NCI-H2029 treated with DMSO at 0.1 percent for 48 hours (cell line): ENCODE measurements at regions not wholly inside any gene's neighbourhood (a gene's known extent, or its start where the extent isn't known, plus 50 kb on each side); places are given as distances from the start of the nearest gene placed in this dataset.
"Not testable (repeated sequence)": the region's sequence is repeated elsewhere in the genome, so short reads cannot be mapped to it uniquely, and the experiment has no call there.

Experiments
- DNase-seq: peaks from one replicate; lab custom pipeline; 2025; lab: John Stamatoyannopoulos, UW

GRCh38 chr6:119720160-119720559, 370.6 kb upstream of the MAN1A1 start:
- no peak for DNase-seq

DNA sequence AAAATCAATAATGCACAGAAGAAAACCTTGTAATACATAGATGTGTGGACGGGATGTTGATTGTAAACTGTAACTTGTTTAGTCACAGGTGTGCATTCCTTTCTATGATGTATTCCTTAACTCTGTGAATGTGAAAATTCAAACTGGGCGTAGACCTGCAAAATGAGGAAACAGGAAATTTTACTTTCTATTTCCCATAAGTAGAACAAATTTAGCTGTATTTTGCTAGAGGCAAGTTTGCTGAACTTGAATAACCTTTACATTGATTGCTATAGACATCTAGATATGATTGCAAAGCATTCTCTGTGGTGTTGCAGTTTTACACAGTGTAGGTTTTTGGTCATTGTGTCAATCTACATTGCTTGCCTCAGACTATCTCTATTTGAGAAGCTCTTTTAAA, 368.4 kb upstream of the MAN1A1 start:
- no peak for DNase-seq

DNA sequence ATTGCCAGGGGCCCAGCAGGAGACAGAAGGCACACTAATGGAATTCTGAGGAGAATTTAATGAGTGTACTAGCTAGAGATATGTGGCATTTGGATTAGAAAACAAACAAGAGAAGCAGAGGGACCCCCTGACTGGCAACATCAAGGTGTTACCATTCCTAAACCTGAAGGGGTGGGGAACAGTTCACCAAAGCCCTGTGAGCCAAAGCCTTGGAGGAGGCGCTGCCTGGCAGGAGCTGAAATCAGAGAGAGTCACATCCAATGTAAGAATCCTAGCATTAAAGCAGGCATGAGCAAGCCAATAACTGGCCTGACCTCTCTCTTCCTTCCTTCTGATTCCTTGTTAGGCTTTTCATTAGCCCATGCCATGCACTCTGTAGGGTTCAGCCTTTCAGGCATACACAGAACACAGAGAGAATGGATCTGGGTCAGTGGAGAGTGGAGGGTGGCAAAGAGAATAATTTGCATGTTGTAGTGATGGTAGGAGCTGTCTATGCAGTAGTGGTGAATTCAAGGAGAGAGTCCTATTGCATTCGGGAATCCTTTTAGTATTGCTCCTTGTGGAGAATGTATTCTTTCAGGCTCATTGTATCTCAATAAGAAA, 367.2 kb upstream of the MAN1A1 start:
- DNase-seq: no peak

DNA sequence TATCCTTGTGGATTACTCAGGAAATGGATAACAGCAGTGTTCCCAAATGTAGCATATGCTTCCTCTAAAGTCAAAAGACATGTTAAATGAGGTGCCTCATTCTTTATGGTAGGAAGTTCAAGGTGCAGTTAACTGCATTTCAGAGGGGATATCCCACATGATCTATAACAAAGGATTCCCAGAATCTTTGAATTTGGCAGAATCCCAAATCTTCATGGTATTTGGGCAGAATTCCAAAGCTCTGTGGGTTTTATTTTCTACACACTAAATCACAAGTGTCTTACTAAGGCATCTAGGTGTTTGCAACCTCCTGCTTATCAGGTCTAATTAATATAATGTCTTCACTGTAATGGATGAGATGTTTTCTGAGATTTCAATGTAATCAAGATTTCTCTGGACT, 364.3 kb upstream of the MAN1A1 start:
- no peak for DNase-seq

DNA sequence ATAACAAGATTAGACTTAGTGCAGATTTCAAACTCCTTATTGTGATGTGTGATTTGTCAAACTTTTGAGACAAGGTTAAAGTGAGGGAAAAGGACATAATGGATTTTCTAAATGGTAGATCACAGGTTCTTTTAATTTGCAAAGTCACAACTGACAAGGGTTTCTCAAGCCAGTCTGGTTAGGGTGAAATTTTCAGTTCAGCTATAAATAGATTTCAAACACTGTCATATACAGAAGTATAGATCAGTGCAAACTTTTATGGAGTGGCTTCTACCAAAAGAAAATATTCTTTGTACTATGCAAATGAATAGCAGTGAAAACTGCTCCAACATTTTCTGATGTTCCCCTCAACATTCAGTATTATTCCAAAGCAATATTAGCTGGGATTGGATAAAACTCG, 337.1 kb upstream of the MAN1A1 start:
- DNase-seq: no peak

GRCh38 chr6:119686240-119686639, 336.7 kb upstream of the MAN1A1 start:
- no peak for DNase-seq

GRCh38 chr6:119683671-119684070, 334.1 kb upstream of the MAN1A1 start:
- DNase-seq: no peak

GRCh38 chr6:119683031-119683430, 333.5 kb upstream of the MAN1A1 start:
- no peak for DNase-seq

DNA sequence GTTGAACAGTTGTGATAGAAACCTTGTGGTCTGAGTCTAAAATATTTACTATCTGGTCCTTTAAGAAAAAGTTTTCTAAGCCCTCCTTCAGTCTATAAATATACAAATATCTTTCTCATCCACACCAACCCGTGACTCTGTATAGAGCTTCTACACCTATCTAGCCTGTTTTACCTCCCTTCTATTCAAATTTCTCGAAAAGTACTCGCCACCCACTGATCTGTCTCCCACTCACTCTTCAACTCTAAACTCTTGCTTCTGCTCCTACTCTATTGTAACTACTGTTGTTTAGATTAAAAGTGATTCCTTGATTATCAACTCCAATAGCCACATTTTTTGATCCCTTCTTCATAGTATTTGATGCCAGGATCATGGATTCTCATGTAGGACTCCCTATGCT, 329.4 kb upstream of the MAN1A1 start:
- DNase-seq: no peak

- DNase-seq: no peak
Measured at GRCh38 chr6:119677384-119677783, 327.8 kb upstream of the MAN1A1 start.

DNA sequence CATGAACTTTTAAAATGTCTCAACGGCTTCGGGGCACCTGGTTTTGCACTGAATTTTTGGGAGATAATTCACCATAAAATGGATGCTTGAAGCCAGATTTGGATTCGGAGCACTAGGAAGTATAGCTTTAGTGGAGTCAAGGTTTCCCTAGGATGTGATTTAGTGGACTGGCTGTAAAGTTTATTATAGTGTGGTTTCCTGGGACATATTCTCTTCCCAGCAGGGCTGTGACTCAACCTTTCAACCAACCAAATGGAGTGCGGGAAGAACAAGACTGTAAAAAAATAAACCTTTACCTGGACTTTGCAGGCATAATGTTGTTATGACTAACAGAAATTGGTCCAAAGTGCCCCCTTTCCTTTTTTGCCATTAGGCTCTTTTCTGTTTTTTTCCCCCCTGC, 327.4 kb upstream of the MAN1A1 start:
- DNase-seq: no peak

GRCh38 chr6:119676230-119676629, 326.7 kb upstream of the MAN1A1 start:
- no peak for DNase-seq

- no peak for DNase-seq
Measured at GRCh38 chr6:119673741-119674140, 324.2 kb upstream of the MAN1A1 start.

DNA sequence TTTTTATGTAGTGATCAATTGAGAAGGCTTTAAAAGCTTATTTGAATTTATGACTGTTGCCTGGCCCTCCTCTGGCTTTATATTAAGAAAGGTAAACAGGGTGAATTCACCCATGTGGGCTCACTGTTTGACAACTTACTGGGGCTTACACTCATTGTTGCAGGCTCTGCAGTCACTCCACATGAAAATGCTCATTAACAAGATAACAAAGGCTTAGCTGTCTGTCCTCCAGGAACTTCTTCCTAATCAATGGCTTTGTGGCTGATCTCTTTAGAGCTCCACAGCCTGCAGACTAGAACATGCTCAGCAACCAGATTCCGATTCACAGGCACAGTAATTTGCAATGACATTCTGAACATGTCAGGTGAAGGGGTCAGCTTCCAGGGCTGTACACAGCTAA, 323.2 kb upstream of the MAN1A1 start:
- no peak for DNase-seq

GRCh38 chr6:119671105-119671504, 321.5 kb upstream of the MAN1A1 start:
- no peak for DNase-seq

- DNase-seq: no peak
Measured at GRCh38 chr6:119669221-119669620, 319.7 kb upstream of the MAN1A1 start.

- not testable (repeated sequence) for DNase-seq
Measured at GRCh38 chr6:119665432-119665831, 315.9 kb upstream of the MAN1A1 start.

DNA sequence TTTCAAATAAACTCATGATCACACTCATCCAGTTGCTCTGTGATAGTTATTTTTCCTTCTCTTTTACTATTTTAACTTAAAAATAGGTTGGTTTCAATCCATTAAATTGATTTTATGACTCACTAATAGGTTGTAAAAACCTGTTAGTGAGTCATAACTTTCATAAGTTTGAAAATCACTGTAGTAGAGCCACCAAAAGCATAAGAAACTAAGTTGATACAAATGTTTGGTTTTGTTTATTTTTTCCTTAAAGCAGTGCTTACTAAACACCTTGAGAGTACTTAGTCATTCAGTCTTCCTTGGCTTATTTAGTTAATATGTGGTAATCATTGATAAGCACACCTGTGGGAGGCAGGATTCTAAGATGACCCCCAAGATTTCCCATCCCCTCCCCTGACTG, 312.1 kb upstream of the MAN1A1 start:
- DNase-seq: no peak

- no peak for DNase-seq
Measured at GRCh38 chr6:119661078-119661477, 311.5 kb upstream of the MAN1A1 start.

DNA sequence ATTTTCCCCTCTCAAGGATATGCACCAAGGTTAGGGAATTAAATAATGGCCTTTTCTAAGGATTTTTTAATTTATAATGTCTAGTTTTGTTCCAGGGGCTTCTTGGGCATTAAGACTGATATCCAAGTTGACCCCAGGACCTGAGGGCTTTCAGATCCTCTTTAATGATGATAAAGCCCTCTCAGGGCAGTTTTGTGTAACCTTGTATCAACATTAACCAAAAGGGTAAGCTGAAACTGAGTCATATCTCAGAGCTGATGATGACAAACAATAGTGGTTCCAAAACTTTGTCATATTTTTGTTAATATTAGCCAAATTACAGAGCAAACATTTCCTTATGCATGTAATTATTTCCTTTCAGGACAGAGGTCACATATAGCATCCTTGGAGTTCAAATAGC, 309.4 kb upstream of the MAN1A1 start:
- no peak for DNase-seq

DNA sequence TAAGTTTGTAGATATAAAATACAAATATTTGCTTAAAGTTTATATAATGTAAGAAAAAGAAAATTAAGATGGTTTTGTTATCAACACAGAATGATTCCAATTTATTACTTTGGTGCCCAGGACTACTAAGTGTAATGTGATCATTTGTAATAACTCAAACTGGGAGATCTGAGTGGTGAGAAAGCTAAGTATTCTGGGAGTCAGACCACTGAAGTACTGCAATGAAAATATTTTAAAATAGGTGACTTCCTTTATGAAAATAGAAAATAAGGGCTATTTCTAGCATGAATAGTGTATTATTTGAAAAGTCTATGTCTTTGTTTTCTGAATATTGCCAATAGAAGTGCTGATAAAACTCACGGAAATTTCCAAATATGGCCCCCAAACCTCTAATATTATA, 305.6 kb upstream of the MAN1A1 start:
- DNase-seq: no peak

DNA sequence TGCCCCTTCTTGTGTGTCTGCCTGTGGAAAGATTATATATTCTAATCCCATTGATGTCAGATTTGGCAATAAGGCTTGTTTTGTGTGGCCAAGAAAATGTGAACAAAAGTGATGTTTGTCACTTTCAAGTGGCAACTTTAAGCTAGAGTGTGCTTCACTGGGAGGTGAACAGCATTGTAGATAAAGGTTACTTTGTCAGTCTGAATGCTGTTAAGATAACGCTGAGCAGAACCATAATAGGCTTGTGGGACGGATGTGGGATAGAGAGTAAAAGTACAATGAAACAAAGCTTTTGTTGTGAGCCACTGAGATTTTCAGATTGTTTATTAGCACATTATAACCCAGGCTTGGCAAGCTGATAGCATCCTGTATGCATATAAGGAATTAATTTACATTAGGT, 303.8 kb upstream of the MAN1A1 start:
- no peak for DNase-seq

GRCh38 chr6:119649531-119649930, 300.0 kb upstream of the MAN1A1 start:
- DNase-seq: no peak

- DNase-seq: no peak
Measured at GRCh38 chr6:119647309-119647708, 297.7 kb upstream of the MAN1A1 start.

DNA sequence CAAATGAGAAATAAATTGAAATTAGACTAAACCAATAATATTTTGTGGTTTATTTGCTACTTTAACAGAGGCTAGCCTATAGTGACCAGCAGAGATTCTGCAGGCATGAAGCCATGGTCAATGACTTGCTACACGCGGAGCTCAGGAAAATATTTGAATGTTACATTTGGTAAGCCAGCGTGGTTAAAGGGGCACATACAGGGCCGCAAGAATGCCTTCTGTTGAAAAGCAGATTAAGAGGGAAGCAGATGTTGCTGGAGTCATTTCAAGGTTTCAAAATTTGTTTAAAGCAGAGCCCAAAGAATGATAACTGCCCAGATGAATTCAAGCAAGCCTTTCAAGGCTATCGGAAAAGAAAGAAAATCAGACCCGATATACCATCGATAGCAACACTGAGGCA, 294.3 kb upstream of the MAN1A1 start:
- DNase-seq: no peak
